GM12872 (cell line): ENCODE measurements at regions not wholly inside any gene's neighbourhood (a gene's known extent, or its start where the extent isn't known, plus 50 kb on each side); places are given as distances from the start of the nearest gene placed in this dataset.

Source experiments
- TF ChIP-seq, protein P1 (sequence below): IDR thresholded peaks from 3 replicates; pipeline ENCODE4 v1.5.1; 2011; ENCODE audit warnings: low read depth, mild to moderate bottlenecking, low read length, moderate library complexity; ENCODE audit not compliant: insufficient read depth

GRCh38 chr17:73773702-73774101 is 129.5 kb upstream of the SDK2 start:
- TF ChIP-seq, protein P1, sequence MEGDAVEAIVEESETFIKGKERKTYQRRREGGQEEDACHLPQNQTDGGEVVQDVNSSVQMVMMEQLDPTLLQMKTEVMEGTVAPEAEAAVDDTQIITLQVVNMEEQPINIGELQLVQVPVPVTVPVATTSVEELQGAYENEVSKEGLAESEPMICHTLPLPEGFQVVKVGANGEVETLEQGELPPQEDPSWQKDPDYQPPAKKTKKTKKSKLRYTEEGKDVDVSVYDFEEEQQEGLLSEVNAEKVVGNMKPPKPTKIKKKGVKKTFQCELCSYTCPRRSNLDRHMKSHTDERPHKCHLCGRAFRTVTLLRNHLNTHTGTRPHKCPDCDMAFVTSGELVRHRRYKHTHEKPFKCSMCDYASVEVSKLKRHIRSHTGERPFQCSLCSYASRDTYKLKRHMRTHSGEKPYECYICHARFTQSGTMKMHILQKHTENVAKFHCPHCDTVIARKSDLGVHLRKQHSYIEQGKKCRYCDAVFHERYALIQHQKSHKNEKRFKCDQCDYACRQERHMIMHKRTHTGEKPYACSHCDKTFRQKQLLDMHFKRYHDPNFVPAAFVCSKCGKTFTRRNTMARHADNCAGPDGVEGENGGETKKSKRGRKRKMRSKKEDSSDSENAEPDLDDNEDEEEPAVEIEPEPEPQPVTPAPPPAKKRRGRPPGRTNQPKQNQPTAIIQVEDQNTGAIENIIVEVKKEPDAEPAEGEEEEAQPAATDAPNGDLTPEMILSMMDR: no peak

GRCh38 chr17:73774852-73775251 is 130.6 kb upstream of the SDK2 start:
- TF ChIP-seq, protein P1: no peak

DNA sequence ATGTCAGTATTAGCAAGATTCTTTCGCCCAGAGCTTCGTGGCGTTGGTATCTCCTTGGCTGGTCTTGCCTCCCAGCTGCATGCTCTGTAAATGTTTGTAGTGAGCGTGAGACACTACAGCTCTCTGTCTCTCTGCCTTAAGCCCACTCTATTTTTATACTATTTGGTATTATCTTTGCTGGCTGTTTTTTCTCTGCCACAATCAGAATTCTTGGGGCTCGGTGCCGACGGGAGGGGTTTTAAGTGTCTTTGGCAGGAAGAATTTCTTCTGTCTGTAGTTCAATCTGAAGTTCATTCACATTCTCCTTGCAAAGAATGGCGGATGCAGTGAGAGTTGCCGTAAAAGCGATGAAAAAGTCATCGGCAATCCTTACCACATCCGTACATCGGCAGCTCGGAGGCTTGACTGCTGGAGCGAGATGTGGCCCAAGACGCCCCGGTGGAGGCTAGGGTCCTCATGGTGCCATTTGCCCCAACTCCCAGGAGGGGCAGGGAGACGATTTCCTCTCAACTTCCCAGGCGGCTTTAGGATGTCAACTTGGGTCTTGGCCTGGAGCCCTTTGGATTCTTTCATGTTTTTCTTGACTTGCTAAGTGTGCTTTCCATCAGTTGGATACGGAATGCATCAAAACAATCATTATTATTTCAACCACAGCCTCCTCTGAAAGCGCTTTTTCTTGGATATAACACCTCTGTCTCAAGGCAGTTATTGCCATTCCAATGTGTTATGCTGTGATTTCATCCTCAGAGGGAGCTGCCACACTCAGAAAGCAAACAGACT is 132.3 kb upstream of the SDK2 start:
- TF ChIP-seq, protein P1: no peak

DNA sequence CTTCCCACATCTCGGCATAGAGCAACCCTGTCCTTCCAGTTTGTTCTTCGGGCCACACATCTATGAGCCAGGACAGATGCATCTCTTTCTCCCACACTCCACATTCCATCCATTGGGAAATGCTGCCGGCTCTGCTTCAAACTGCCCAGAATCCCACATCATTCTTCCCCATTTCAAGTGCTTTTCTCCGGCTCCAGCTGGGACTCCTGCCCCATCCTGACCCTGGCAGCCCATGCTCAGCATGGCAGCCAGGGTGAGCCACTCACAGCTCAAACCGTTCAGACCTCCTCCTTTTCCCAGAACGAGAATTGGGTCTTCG is 132.8 kb upstream of the SDK2 start:
- TF ChIP-seq, protein P1: no peak

- TF ChIP-seq, protein P1: no peak
Observed at GRCh38 chr17:73782231-73782630, 138.0 kb upstream of the SDK2 start.

DNA sequence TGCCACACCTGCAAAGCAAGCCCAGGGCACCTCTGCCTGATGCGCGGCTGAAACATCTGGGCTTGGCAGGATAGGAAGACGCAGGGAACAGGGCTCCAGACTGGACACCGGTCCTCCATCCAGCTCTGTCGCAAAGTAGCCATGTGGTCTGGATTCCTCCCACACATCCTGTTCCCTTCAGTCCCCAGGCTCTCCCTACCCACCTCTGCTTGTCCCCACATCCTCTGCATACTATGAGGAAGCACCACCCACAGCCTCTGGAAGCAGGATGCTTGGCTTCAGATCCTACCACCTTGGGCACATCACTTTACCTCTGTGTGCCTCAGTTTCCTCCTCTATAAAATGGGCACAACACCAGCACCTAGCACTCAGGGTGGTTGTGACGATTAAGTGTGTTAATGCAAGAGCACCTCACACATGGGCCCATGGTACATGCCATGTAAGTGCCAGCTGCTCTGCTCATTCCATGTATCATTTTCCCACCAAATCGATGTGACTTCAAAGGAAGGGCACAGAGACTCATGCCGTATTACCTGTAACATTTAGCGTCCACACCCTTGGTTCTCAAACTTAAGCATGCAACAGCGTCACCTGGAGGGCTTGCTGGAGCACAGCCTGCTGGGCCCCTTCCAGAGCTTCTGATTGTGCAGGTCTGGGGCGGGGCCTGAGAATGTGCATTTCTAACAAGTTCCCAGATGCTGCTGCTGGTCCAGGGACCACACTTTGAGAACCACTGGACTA is 138.6 kb upstream of the SDK2 start:
- TF ChIP-seq, protein P1: peak; percentile 28; the same call in 1 of the 3 replicates

- TF ChIP-seq, protein P1: no peak
Observed at GRCh38 chr17:73783382-73783766, 139.1 kb upstream of the SDK2 start.
